K562 (cell line): ENCODE measurements at regions not wholly inside any gene's neighbourhood (a gene's known extent, or its start where the extent isn't known, plus 50 kb on each side); places are given as distances from the start of the nearest gene placed in this dataset.

Experiments used
- ATAC-seq: fragments of 200-7000 bp; cut with Tn5 transposase; 3 replicates; pipeline ENCODE4 v1.9.1; 2020; ENCODE audit warnings: moderate library complexity
- BruUV-seq: library from RNA; stranded (reverse); fragments of 400-500 nt; replicated peaks from 2 replicates; lab custom pipeline; 2021; lab: Mats Ljungman, UMichigan
- CTCF ChIA-PET: fragments of 300-600 bp; formaldehyde crosslinking; extraction: SDS; loops from one replicate; lab custom pipeline; 2021; ENCODE audit warnings: low intra/inter-chr PET ratio; lab: Yijun Ruan, JAX
- POLR2A ChIA-PET: fragments of 300-600, 350-650 bp; sonication (Branson Sonifier 250); formaldehyde crosslinking; extraction: SDS; loops from one replicate; lab custom pipeline; 2021; ENCODE audit warnings: antibody characterized with exemption, inconsistent platforms; lab: Yijun Ruan, JAX
- DNase-seq, 4 experiments: peaks; one replicate each; pipeline versions ENCODE4 v3.0.0 to v3.0.0-alpha.2; 2011 to 2018; ENCODE audit warnings: low spot score in 3 of 4, mixed read lengths in 3 of 4; ENCODE audit errors: extremely low read depth in 1 of 4
- FAIRE-seq: peaks from 2 replicates; lab custom pipeline; 2011; peaks lifted over from hg19 to GRCh38; lab: Jason Lieb, UNC
- H2AFZ ChIP-seq: 2 replicates; pipeline ENCODE4 v1.6.0; 2011; ENCODE audit warnings: low read depth, low read length, control low read depth, inconsistent platforms
- H3K27ac ChIP-seq: fragments of 200-600 bp; 3 replicates; pipeline ENCODE4 v1.8.0; 2011; ENCODE audit warnings: low read depth, mild to moderate bottlenecking, control low read depth, inconsistent platforms, low read length, moderate library complexity, mixed read lengths; ENCODE audit errors: extremely low read depth
- H3K27me3 ChIP-seq, 2 experiments: fragments of 300-600 bp in 1 of 2; 2 replicates in 1 of 2; 3 replicates in 1 of 2; pipeline versions ENCODE4 v1.6.0 to v1.8.0; 2011; ENCODE audit warnings: inconsistent platforms in 2 of 2, low read length in 2 of 2, mild to moderate bottlenecking in 1 of 2, mixed read lengths in 1 of 2, moderate library complexity in 1 of 2; ENCODE audit not compliant: control insufficient read depth in 2 of 2, insufficient read depth in 2 of 2
- H3K36me3 ChIP-seq: fragments of 300-600 bp; 3 replicates; pipeline ENCODE4 v1.8.0; 2011; ENCODE audit warnings: mild to moderate bottlenecking, low read length, inconsistent platforms; ENCODE audit not compliant: control insufficient read depth, insufficient read depth
- H3K4me1 ChIP-seq, 2 experiments: fragments of 200-600 bp in 1 of 2; replicated peaks in 1 of 2; 2 replicates in 1 of 2; 3 replicates in 1 of 2; pipeline versions ENCODE4 v1.5.1 to v1.8.0; 2011; ENCODE audit warnings: inconsistent platforms in 2 of 2, low read length in 2 of 2, mild to moderate bottlenecking in 1 of 2, mixed read lengths in 1 of 2, moderate library complexity in 1 of 2; ENCODE audit not compliant: control insufficient read depth in 2 of 2, insufficient read depth in 2 of 2
- H3K4me2 ChIP-seq: 2 replicates; pipeline ENCODE4 v1.6.1; 2011; ENCODE audit warnings: low read length, control low read depth, inconsistent platforms, mixed read lengths; ENCODE audit not compliant: insufficient read depth
- H3K4me3 ChIP-seq: fragments of 200-600 bp; sonication (generic), shearing (Covaris generic); 2 replicates; pipeline ENCODE4 v1.5.1; 2016; ENCODE audit warnings: control low read depth, inconsistent platforms
- H3K79me2 ChIP-seq: fragments of 200-600 bp; 3 replicates; pipeline ENCODE4 v1.8.0; 2011; ENCODE audit warnings: low read length, inconsistent platforms; ENCODE audit not compliant: control insufficient read depth, insufficient read depth
- H3K9ac ChIP-seq, 2 experiments: 2 replicates each; pipeline versions ENCODE4 v1.6.0 to v1.6.1; 2011; ENCODE audit warnings: low read depth in 2 of 2, low read length in 2 of 2, control low read depth in 1 of 2, inconsistent platforms in 1 of 2, mild to moderate bottlenecking in 1 of 2, mixed read lengths in 1 of 2; ENCODE audit not compliant: insufficient read depth in 1 of 2
- H3K9me1 ChIP-seq: one replicate; pipeline ENCODE4 v1.6.0; 2011; ENCODE audit warnings: inconsistent platforms, mild to moderate bottlenecking, low read length, moderate library complexity; ENCODE audit not compliant: control insufficient read depth, insufficient read depth
- H3K9me3 ChIP-seq: replicated peaks from 2 replicates; pipeline ENCODE4 v1.5.1; 2011; ENCODE audit warnings: low read depth, low read length, inconsistent platforms; ENCODE audit not compliant: control insufficient read depth, insufficient read depth
- H4K20me1 ChIP-seq: replicated peaks from 2 replicates; pipeline ENCODE4 v1.6.1; 2011; ENCODE audit warnings: low read length, inconsistent platforms, mixed read lengths; ENCODE audit not compliant: control insufficient read depth, insufficient read depth
- CCNT2 ChIP-seq: IDR thresholded peaks from 2 replicates; pipeline ENCODE4 v1.6.1; 2011; ENCODE audit warnings: borderline replicate concordance, low read depth, mild to moderate bottlenecking, moderate library complexity, mixed read lengths, low read length; ENCODE audit not compliant: insufficient read length; ENCODE audit errors: extremely low read depth
- CREM ChIP-seq: IDR thresholded peaks from 2 replicates; pipeline ENCODE4 v1.6.1; 2014; ENCODE audit warnings: antibody characterized with exemption, low read depth
- DPF2 ChIP-seq: fragments of 450-650 bp; IDR thresholded peaks from 2 replicates; pipeline ENCODE4 v1.6.1; 2016
- FOXP1 ChIP-seq: sonication (generic); formaldehyde crosslinking; IDR thresholded peaks from 2 replicates; pipeline ENCODE4 v1.8.0; 2022; ENCODE audit warnings: mild to moderate bottlenecking, missing genetic modification reagents
- RBBP5 ChIP-seq: fragments of 200-600 bp; sonication (generic); IDR thresholded peaks from 2 replicates; pipeline ENCODE4 v1.6.1; 2012; ENCODE audit warnings: borderline replicate concordance, mild to moderate bottlenecking, low read length, control low read depth, inconsistent platforms; ENCODE audit not compliant: insufficient read depth, poor library complexity, severe bottlenecking
- TAF1 ChIP-seq: IDR thresholded peaks from 2 replicates; pipeline ENCODE4 v1.6.1; 2011; ENCODE audit warnings: mild to moderate bottlenecking, low read length, moderate library complexity; ENCODE audit not compliant: insufficient read depth, control insufficient read depth, severe bottlenecking; ENCODE audit errors: extremely low read depth
- ZKSCAN1 ChIP-seq: fragments of 150-350 bp; IDR thresholded peaks from 2 replicates; pipeline ENCODE4 v1.6.1; 2016; ENCODE audit warnings: low read depth, low read length
- ZNF561 ChIP-seq: fragments of 450-650 bp; formaldehyde crosslinking; conservative IDR thresholded peaks from 2 replicates; pipeline ENCODE4 v1.4.0; 2020; ENCODE audit warnings: mild to moderate bottlenecking, moderate library complexity
- WGBS: fragments of 100-300 bp; shearing (Covaris generic); methylation state at CpG from one replicate; pipeline ENCODE4 v1.1.6; 2016; ENCODE audit warnings: low coverage, mixed read lengths; ENCODE audit not compliant: insufficient coverage; ENCODE audit errors: missing lambda C conversion rate; 5-methylcytosine and 5-hydroxymethylcytosine counted together
- in situ Hi-C: fragments of 300-500 bp; cut with MboI; formaldehyde crosslinking; loops from 4 replicates; pipeline ENCODE4 v1.15.0; 2018; ENCODE audit warnings: inconsistent platforms, mixed read lengths
- intact Hi-C: fragments of 100-400 bp; cut with micrococcal nuclease; formaldehyde crosslinking; loops from 2 replicates; pipeline ENCODE4 v1.14.2; 2022
- TF ChIP-seq, protein P1 (sequence below): fragments of 450-650 bp; conservative IDR thresholded peaks from 2 replicates; pipeline ENCODE4 v1.6.1; 2016; ENCODE audit warnings: missing genetic modification characterization, low read depth, mild to moderate bottlenecking, control low read depth, missing compliant biosample characterization
- TF ChIP-seq, protein P2 (sequence below): IDR thresholded peaks from 2 replicates; pipeline ENCODE4 v1.6.1; 2011; ENCODE audit warnings: borderline replicate concordance, low read depth, mild to moderate bottlenecking, moderate library complexity, low read length; ENCODE audit not compliant: insufficient read depth, poor library complexity, severe bottlenecking

DNA sequence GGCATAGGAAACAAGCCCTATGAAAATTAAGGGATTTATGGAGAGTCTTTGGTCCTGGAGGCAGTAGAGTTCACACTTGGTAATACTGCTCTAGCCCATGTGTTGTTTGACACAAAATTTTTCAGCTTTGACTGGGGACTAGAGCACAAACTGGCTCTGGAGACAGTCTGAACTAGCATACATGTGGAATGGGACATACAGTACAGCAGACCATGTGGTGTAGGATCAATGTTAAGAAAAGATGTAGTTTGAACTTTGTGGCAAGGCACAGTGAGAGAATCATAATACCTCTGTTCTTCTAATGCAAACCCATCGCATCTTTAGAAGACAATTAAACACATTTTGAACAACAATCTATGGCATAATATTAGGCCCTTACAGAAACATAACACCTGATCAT is 521.5 kb upstream of the DDX18 start (continued):
- TF ChIP-seq RBBP5 (no peak), CREM (no peak), TAF1 (no peak)
- TF ChIP-seq, protein P1, sequence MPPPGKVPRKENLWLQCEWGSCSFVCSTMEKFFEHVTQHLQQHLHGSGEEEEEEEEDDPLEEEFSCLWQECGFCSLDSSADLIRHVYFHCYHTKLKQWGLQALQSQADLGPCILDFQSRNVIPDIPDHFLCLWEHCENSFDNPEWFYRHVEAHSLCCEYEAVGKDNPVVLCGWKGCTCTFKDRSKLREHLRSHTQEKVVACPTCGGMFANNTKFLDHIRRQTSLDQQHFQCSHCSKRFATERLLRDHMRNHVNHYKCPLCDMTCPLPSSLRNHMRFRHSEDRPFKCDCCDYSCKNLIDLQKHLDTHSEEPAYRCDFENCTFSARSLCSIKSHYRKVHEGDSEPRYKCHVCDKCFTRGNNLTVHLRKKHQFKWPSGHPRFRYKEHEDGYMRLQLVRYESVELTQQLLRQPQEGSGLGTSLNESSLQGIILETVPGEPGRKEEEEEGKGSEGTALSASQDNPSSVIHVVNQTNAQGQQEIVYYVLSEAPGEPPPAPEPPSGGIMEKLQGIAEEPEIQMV (tag): no peak

DNA sequence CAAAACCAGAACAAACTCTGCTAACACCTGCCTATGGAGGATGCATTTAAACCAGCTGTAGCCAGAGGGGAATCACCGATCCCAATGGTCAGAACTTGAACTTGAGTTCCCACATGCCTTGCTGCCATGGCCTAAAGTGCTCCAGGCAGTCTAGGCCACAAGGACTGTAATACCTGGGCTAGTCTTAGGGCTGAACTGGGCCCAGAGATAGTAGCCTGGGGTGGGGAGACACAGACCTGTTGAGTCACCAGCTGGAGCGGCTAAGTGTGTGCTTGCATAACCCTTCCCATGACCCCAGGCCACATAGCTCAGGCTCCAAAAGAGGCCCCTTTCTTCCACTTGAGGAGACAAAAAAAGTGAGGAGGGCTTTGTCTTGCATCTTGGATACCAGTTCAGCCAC is 515.0 kb upstream of the DDX18 start:
- no peak for FAIRE-seq
- CTCF ChIA-PET: no interaction called here
- TF ChIP-seq ZKSCAN1: no peak
- TF ChIP-seq DPF2: no peak
- TF ChIP-seq, protein P2, sequence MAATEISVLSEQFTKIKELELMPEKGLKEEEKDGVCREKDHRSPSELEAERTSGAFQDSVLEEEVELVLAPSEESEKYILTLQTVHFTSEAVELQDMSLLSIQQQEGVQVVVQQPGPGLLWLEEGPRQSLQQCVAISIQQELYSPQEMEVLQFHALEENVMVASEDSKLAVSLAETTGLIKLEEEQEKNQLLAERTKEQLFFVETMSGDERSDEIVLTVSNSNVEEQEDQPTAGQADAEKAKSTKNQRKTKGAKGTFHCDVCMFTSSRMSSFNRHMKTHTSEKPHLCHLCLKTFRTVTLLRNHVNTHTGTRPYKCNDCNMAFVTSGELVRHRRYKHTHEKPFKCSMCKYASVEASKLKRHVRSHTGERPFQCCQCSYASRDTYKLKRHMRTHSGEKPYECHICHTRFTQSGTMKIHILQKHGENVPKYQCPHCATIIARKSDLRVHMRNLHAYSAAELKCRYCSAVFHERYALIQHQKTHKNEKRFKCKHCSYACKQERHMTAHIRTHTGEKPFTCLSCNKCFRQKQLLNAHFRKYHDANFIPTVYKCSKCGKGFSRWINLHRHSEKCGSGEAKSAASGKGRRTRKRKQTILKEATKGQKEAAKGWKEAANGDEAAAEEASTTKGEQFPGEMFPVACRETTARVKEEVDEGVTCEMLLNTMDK: no peak
- TF ChIP-seq FOXP1 (CRISPR knock-in tag): no peak
- no peak for TF ChIP-seq ZNF561 (CRISPR knock-in tag)
- TF ChIP-seq CCNT2: no peak
- intact Hi-C loops: no loop called here
- Histone ChIP-seq H3K9me1 (no peaks in the 10 kb centered on the region), H3K9ac (no peak overlapping the region), H3K4me2 (no peak overlapping the region), H3K4me1 (no peaks in the 10 kb centered on the region), H3K79me2 (no peaks in the 10 kb centered on the region), H3K36me3 (no peaks in the 10 kb centered on the region), H3K27me3 (no peaks in the 10 kb centered on the region), H3K27ac (no peak overlapping the region), H3K4me3 (no peak overlapping the region), H3K9me3 (no peaks in the 10 kb centered on the region), H4K20me1 (no peaks in the 10 kb centered on the region), H2AFZ (no peak overlapping the region)
- POLR2A ChIA-PET: no interaction called here
- ATAC-seq: no peak
- in situ Hi-C loops: no loop called here
- no peak for DNase-seq
- no TSS peak for BruUV-seq
- WGBS: 5% methylated on average over 2 of the region's 2 CpGs
